ENCODE measurements at regions not wholly inside any gene's neighbourhood (a gene's known extent, or its start where the extent isn't known, plus 50 kb on each side); places are given as distances from the start of the nearest gene placed in this dataset.

DNA sequence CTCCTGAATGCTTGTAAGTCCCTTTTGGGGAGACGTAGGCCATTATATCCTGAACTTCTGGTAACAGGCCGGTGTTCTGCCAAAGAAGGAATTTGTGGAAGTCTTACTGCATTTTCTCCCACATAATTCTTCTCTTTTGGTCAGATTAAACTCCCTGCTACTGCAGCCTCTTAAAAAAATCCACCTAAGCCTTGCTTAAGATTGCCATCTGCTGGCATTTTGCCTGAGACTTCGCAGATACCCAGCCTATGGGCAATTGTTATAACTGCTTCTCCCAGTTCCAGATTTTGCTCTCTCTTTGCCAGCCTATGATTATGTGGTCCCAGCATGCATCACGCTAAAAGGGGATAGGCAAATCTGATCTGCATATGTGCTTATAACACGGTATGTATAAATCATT is 391.6 kb upstream of the CHD1 start:
- TF ChIP-seq, protein P1, sequence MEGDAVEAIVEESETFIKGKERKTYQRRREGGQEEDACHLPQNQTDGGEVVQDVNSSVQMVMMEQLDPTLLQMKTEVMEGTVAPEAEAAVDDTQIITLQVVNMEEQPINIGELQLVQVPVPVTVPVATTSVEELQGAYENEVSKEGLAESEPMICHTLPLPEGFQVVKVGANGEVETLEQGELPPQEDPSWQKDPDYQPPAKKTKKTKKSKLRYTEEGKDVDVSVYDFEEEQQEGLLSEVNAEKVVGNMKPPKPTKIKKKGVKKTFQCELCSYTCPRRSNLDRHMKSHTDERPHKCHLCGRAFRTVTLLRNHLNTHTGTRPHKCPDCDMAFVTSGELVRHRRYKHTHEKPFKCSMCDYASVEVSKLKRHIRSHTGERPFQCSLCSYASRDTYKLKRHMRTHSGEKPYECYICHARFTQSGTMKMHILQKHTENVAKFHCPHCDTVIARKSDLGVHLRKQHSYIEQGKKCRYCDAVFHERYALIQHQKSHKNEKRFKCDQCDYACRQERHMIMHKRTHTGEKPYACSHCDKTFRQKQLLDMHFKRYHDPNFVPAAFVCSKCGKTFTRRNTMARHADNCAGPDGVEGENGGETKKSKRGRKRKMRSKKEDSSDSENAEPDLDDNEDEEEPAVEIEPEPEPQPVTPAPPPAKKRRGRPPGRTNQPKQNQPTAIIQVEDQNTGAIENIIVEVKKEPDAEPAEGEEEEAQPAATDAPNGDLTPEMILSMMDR (IDR thresholded peaks at IDR 0.05): no peak; the same call in 1 of the 2 replicates

DNA sequence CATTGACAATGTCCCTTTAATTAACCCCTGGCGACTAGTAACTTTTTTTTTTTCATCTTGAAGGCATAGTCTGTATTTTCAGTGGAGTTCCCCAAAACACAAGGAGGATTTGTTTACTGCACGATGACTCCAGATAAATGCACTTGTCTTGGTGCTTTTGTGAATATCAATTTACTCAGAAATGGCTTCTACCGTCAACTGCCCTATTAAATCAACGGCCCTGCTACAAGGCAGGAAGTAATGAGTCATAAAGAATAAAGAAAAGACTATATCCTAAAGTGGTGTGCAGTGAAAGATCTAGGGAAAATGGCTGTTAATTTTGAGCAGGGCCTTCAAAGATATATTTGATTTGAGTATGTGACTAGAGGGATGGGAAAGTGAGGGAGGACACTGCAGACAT is 388.3 kb upstream of the CHD1 start:
- TF ChIP-seq, protein P1 (IDR thresholded peaks at IDR 0.05): no peak

DNA sequence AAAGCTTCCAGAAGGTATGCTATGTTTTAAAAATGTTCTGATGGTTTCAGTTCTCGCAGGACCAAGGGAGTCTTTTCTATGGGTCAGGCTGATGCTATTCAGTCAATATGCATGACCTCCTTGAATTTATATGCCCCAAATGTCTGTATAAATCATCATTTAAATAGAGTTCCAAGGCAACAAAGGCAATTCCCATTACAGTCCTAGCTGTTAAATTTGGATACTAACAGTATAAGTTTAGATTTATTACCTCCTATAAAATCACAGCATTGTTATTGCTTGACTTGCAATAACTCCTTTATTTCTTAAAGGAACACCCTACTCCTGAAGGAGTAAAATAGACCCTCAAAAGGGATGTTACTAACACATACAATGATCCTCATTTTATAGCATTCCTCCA is 387.7 kb upstream of the CHD1 start:
- TF ChIP-seq, protein P1 (IDR thresholded peaks at IDR 0.05): no peak

DNA sequence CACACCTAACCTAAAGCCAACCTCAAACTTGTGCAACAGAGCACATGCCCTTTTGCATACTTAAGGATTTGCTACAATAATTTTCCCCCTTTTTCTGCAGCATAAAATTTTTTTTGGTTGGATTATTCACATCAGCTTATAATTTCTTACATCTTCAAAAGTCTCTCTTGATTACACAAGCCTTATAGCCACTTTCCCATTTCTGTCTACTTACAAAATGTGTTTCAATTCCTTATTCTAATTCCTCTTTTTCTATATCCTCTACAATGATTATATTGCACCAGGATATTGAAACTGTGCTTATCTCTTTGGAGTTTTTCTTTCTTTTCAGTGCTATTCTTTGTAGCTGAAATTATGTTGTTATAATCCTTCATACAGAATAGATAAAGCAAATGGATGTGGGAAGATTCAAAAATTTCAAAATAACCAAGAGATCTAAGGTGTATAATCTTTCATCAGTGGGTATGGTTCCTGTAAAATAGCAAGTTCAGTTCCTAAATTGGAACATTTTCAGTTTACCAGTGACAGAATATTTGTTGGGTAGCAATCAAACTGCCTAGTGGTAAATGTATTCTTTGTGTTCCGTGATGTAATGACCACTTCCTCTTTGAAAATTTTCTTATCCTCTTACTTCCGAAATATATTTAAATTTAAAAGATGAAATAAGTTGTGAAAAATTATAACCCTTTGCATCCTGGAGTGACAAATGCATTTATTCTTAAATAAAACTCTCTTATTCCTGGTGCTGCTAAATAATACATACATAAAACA is 386.8 kb upstream of the CHD1 start:
- TF ChIP-seq, protein P1 (IDR thresholded peaks at IDR 0.05): no peak

DNA sequence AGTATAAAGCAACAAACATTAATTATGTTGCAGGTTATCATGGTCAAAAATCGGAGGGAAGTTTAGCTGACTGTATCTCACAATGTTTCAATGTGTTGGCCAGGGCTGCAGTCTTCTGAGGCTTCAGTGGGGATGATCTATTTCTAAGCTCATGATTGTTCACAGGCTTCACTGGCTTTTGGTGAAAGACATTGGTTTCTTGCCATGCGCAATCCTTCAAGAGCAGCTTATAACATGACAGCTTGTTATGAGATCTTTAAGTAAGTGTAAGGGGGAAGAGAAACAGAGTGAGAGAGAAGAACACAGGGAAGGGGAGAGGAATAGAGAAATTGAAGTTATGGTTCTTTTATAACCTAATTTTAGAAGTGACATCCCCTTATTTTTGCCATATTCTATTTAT is 385.9 kb upstream of the CHD1 start:
- TF ChIP-seq, protein P1 (IDR thresholded peaks at IDR 0.05): no peak

DNA sequence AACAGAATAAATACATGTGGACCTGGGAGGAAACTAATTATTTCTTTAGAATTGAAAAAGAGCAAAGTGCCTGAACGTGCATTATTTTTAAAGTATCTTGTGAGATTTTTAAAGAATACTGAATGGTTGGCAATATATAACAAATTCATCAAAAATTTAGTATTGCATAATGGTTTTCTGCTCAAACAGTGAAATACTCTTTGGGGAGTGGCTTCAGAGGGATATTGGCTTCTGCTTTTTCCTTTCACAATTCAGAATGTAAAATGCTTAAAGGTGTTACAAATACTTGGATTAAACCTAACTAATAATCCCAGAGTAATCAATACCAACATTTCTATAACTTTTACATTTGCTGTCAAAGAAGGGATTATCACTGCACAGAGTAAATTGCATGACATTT is 379.3 kb upstream of the CHD1 start:
- TF ChIP-seq, protein P1 (IDR thresholded peaks at IDR 0.05): no peak

DNA sequence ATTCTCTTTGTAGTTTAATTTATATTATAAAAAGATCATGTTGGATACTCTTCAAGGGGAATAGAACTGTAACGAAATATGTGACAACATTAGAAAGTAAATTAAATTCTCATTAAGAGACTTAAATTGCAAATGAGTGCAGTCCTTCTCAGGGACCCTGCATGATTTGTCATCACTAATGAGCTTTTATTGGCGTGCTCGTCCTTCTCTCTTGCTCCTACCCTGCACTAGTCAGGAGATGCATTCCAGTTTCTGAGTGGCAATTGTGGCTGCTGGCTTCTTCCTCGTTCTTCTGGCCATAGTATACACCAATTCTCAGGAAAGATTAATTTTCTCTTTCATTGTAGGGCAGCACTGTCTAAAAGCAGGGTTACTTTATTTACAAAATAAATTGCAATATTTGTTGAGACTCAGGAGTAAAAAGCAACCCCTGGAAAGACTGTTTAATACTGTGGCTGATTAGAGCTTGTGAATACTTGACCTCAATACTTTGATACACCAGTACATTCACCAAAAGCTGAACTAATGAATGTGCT is 376.3 kb upstream of the CHD1 start:
- TF ChIP-seq, protein P1 (IDR thresholded peaks at IDR 0.05): no peak
